CD14-positive monocyte (primary cell): ENCODE measurements at regions not wholly inside any gene's neighbourhood (a gene's known extent, or its start where the extent isn't known, plus 50 kb on each side); places are given as distances from the start of the nearest gene placed in this dataset.

Experiments used
- DNase-seq, 3 donors: peaks; one replicate each; pipeline ENCODE4 v3.0.0-alpha.2; 2011 to 2022
- H2AFZ ChIP-seq: 2 replicates; pipeline ENCODE4 v1.6.0; 2012; ENCODE audit warnings: mild to moderate bottlenecking, low read depth, low read length, inconsistent platforms; ENCODE audit not compliant: insufficient read depth, poor library complexity, severe bottlenecking
- H3K27ac ChIP-seq, 2 donors: 1 replicate in 1 of 2; 2 replicates in 1 of 2; pipeline ENCODE4 v1.5.1; 2012 to 2013; ENCODE audit warnings: low read length in 2 of 2, control low read depth in 1 of 2, inconsistent platforms in 1 of 2, low read depth in 1 of 2, mild to moderate bottlenecking in 1 of 2
- H3K27me3 ChIP-seq, 2 donors: one replicate each; pipeline versions ENCODE4 v1.6.0 to v1.6.1; 2011 to 2013; ENCODE audit warnings: low read length in 2 of 2; ENCODE audit not compliant: control insufficient read depth in 2 of 2, insufficient read depth in 2 of 2
- H3K36me3 ChIP-seq, 2 donors: replicated peaks in 1 of 2; 1 replicate in 1 of 2; 2 replicates in 1 of 2; pipeline versions ENCODE4 v1.5.1 to v1.6.1; 2012 to 2013; ENCODE audit warnings: low read length in 2 of 2, control low read depth in 1 of 2, inconsistent platforms in 1 of 2, mild to moderate bottlenecking in 1 of 2; ENCODE audit not compliant: insufficient read depth in 2 of 2, control insufficient read depth in 1 of 2
- H3K4me1 ChIP-seq, 2 donors: 1 replicate in 1 of 2; 2 replicates in 1 of 2; pipeline versions ENCODE4 v1.5.1 to v1.6.1; 2012 to 2013; ENCODE audit warnings: low read length in 2 of 2, control low read depth in 1 of 2, inconsistent platforms in 1 of 2, mild to moderate bottlenecking in 1 of 2, moderate library complexity in 1 of 2; ENCODE audit not compliant: insufficient read depth in 2 of 2, control insufficient read depth in 1 of 2
- H3K4me2 ChIP-seq: replicated peaks from 2 replicates; pipeline ENCODE3; 2012; ENCODE audit warnings: low read length, moderate library complexity, mild to moderate bottlenecking; ENCODE audit not compliant: poor library complexity, severe bottlenecking; ENCODE audit errors: extremely low read depth
- H3K4me3 ChIP-seq, 3 experiments: fragments of 200-600 bp in 1 of 3; sonication (generic) in 1 of 3; replicated peaks in 1 of 3; 1 replicate in 2 of 3; 2 replicates in 1 of 3; pipeline ENCODE4 v1.5.1; 2011 to 2013; ENCODE audit warnings: low read length in 3 of 3, mild to moderate bottlenecking in 3 of 3, control low read depth in 2 of 3, low read depth in 2 of 3, inconsistent platforms in 1 of 3, moderate library complexity in 1 of 3
- H3K79me2 ChIP-seq: 2 replicates; pipeline ENCODE4 v1.6.0; 2012; ENCODE audit warnings: mild to moderate bottlenecking, control low read depth, inconsistent platforms, low read length, moderate library complexity; ENCODE audit not compliant: insufficient read depth
- H3K9ac ChIP-seq: 2 replicates; pipeline ENCODE4 v1.6.0; 2017; ENCODE audit warnings: low read length, mild to moderate bottlenecking; ENCODE audit not compliant: insufficient read depth, poor library complexity, severe bottlenecking
- H3K9me3 ChIP-seq, 2 donors: replicated peaks in 1 of 2; 1 replicate in 1 of 2; 2 replicates in 1 of 2; pipeline versions ENCODE4 v1.5.1 to v1.6.1; 2012 to 2013; ENCODE audit warnings: low read length in 2 of 2, control low read depth in 1 of 2; ENCODE audit not compliant: control insufficient read depth in 1 of 2, insufficient read depth in 1 of 2
- H4K20me1 ChIP-seq: 2 replicates; pipeline ENCODE4 v1.6.0; 2012; ENCODE audit warnings: mild to moderate bottlenecking, low read length, control low read depth, moderate library complexity; ENCODE audit not compliant: insufficient read depth
- H3K27ac Mint-ChIP-seq, 7 donors: one replicate each; pipeline ENCODE4 v1.8.0; 2020; ENCODE audit warnings: mild to moderate bottlenecking in 7 of 7, mixed read lengths in 7 of 7, moderate library complexity in 6 of 7, inconsistent platforms in 2 of 7
- H3K27me3 Mint-ChIP-seq, 3 donors: one replicate each; pipeline ENCODE4 v1.8.0; 2021 to 2022; ENCODE audit warnings: low read depth in 3 of 3, mild to moderate bottlenecking in 3 of 3, mixed read lengths in 3 of 3, moderate library complexity in 3 of 3, inconsistent platforms in 1 of 3
- H3K36me3 Mint-ChIP-seq, 2 donors: one replicate each; pipeline ENCODE4 v1.8.0; 2020; ENCODE audit warnings: mixed read lengths in 2 of 2, inconsistent platforms in 1 of 2, mild to moderate bottlenecking in 1 of 2
- H3K4me1 Mint-ChIP-seq: one replicate; pipeline ENCODE4 v1.8.0; 2020; ENCODE audit warnings: mild to moderate bottlenecking, mixed read lengths
- H3K4me3 Mint-ChIP-seq, 2 donors: one replicate each; pipeline ENCODE4 v1.8.0; 2020; ENCODE audit warnings: mild to moderate bottlenecking in 2 of 2, mixed read lengths in 2 of 2, moderate library complexity in 1 of 2
- H3K9me3 Mint-ChIP-seq, 7 donors: one replicate each; pipeline ENCODE4 v1.8.0; 2020 to 2022; ENCODE audit warnings: mixed read lengths in 7 of 7, mild to moderate bottlenecking in 6 of 7, moderate library complexity in 6 of 7, inconsistent platforms in 2 of 7
- CTCF ChIP-seq: fragments of 200-600 bp; IDR thresholded peaks from one replicate; pipeline ENCODE4 v1.8.0; 2022; ENCODE audit warnings: antibody characterized with exemption, mild to moderate bottlenecking
- WGBS: methylation state at CpG from one replicate; pipeline ENCODE4 v1.1.5; 2013; ENCODE audit warnings: missing lambda C conversion rate; ENCODE audit not compliant: insufficient coverage; 5-methylcytosine and 5-hydroxymethylcytosine counted together
- intact Hi-C, 2 donors: fragments of 100-400 bp; cut with micrococcal nuclease; formaldehyde crosslinking; loops; one replicate each; pipeline versions ENCODE4 v1.15.0 to v1.15.1; 2023

DNA sequence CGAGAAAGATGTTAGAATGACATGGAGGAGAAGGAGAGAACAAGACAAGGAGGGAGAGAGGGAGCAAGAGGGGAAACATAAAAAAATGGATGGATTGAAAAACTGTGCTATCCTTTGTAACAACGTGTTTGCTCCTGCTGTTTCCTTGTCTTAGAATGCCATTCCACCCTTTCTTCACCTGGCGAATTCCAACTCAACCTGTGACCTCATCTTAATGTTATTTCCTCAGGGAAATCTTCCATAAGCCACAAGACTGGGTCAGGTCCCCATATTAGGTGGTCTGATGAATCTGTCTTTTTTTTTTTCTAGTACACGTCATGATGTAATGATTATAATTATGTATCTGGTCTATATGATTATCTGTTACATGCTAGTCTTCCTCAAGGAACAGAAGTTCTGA, 195.0 kb upstream of the MAF start:
- no peaks in the 10 kb centered on the region for H4K20me1 ChIP-seq
- no peak for TF ChIP-seq CTCF
- WGBS, result no CpG with 5 or more reads among the region's 4 CpGs
- H3K4me1 Mint-ChIP-seq, result no peaks in the 10 kb centered on the region
- no peak overlapping the region for H3K4me3 ChIP-seq
- H3K27me3 ChIP-seq, result no peaks in the 10 kb centered on the region
- H3K36me3 Mint-ChIP-seq, result no peaks in the 10 kb centered on the region
- H3K4me1 ChIP-seq, result no peaks in the 10 kb centered on the region
- H3K79me2 ChIP-seq, result no peaks in the 10 kb centered on the region
- H3K9me3 Mint-ChIP-seq, result peaks cover 0 to 4% (median 0%) of the 10 kb centered on the region in 7 donors
- H3K9me3 ChIP-seq, result no peaks in the 10 kb centered on the region
- peaks cover 0 to 6% (median 4%) of the 10 kb centered on the region in 3 donors for H3K27me3 Mint-ChIP-seq
- no peak overlapping the region for H3K4me2 ChIP-seq
- no peak for DNase-seq
- no peak overlapping the region for H3K27ac Mint-ChIP-seq
- no peak overlapping the region for H3K27ac ChIP-seq
- H3K4me3 Mint-ChIP-seq, result no peak overlapping the region
- H2AFZ ChIP-seq, result no peak overlapping the region
- intact Hi-C loops, result no loop called here
- no peaks in the 10 kb centered on the region for H3K36me3 ChIP-seq
- no peak overlapping the region for H3K9ac ChIP-seq

DNA sequence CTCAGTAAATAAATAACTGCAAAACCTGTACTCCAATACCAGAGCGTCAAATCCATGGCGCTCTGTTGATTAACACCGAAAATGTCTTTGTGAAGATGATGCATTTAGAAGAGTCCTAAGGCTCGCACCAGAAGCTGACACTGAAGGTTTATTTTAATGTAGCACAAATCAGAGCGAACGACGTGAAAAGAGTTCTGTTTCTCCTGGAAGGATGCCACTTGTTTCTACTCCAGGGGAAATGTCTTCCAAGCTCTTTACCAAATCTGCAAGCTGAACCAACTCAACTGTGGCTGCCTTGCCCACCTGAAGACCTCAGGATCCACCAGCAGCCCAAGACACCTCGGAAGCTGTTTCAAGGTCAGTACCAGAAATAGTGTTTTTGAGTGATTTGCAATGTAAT, 194.4 kb upstream of the MAF start:
- no peaks in the 10 kb centered on the region for H3K4me1 ChIP-seq
- no peak overlapping the region for H3K9ac ChIP-seq
- Mint-ChIP-seq H3K27ac (no peak overlapping the region), H3K9me3 (peaks cover 0 to 4% (median 0%) of the 10 kb centered on the region in 7 donors), H3K27me3 (peaks cover 0 to 6% (median 4%) of the 10 kb centered on the region in 3 donors), H3K4me3 (no peak overlapping the region), H3K4me1 (no peaks in the 10 kb centered on the region), H3K36me3 (no peaks in the 10 kb centered on the region)
- WGBS, result 97% methylated on average over 8 of the region's 8 CpGs
- H4K20me1 ChIP-seq, result no peaks in the 10 kb centered on the region
- intact Hi-C loops, result no loop called here
- no peaks in the 10 kb centered on the region for H3K9me3 ChIP-seq
- H3K4me3 ChIP-seq, result no peak overlapping the region
- no peak overlapping the region for H2AFZ ChIP-seq
- no peak for TF ChIP-seq CTCF
- H3K79me2 ChIP-seq, result no peaks in the 10 kb centered on the region
- no peaks in the 10 kb centered on the region for H3K36me3 ChIP-seq
- H3K27me3 ChIP-seq, result no peaks in the 10 kb centered on the region
- H3K27ac ChIP-seq, result no peak overlapping the region
- H3K4me2 ChIP-seq, result no peak overlapping the region
- DNase-seq, result no peak
